ENCODE measurements at regions not wholly inside any gene's neighbourhood (a gene's known extent, or its start where the extent isn't known, plus 50 kb on each side); places are given as distances from the start of the nearest gene placed in this dataset.
"Not testable (repeated sequence)": the region's sequence is repeated elsewhere in the genome, so short reads cannot be mapped to it uniquely, and the experiment has no call there.

DNA sequence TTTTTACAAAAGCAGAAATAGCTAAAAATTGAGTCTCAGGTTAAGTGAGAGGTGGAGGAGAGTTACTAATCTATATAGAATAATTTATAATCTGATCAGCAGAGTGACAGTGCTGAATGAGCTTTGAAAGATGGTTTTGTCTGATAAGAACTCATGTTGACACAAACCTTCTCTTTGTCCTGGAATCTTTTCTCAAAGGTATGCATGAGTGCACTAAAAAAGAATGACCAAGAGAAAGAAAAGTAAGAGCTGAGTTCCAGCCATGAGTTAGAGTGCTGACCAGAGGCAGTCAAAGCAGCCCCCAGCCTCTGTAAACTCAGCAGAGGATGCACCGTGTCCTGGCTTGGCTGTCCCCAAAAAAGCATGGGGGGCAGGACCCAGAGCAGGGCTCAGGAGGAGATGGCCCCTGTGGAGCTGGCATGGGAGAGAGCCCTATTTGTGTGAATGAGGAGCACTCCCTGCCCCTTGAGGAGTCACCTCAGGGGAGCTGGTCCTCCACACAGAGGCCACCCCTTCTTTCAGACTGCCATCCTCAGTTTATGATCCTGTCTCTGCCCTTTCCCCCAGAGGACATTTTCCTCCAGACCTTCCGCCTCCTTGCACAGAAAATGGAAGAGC is 129.8 kb downstream of the SEC23A start:
- FAIRE-seq, result no peak

DNA sequence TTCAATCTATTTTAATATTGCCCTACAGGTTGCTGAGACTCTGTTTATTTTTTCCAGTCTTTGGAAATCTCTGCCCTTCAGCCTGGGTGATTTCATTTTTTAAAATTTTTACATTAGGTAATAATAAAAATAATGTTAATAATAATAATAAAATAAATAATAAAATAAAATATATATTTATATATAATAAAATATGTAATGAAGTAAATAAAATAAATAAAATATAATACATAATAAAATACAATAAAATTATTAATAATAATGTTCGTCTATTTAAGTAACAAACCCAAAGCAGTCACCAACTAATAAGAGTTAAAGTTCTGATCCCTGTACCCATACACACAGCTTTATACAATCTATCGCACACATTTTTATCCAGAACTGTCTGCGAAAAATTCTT is 130.5 kb downstream of the SEC23A start:
- FAIRE-seq, result peak; percentile 17

DNA sequence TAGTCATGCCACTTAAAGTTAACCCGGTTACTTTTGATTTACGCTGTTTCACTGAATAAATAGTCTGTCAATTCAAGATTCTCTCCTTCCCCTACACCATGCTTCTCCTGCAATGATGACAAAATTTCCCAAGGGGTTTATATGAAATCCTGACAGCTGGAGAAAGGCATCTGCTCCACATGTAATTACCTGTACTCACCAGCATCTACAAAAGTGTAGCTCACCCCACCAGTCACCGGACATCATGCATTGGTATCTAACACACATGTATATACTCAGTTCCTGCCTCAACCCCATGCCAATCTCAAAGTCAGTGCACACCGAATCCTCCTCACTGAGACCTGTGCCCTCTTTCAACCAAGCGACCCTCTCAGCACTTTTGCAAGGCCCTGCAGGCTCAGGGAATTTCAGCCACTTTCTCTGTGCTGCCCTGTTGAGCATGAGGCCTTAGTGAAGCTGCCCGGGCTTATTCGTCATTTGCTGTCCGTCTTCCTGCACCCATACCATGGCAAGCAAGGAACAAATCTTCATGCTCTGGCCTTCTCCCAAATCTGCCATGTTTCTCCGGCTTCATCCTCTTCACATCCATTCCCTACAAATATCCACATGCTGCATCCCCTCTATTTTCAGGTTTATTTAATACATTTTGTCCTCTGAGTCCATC is 131.6 kb downstream of the SEC23A start:
- FAIRE-seq, result no peak

DNA sequence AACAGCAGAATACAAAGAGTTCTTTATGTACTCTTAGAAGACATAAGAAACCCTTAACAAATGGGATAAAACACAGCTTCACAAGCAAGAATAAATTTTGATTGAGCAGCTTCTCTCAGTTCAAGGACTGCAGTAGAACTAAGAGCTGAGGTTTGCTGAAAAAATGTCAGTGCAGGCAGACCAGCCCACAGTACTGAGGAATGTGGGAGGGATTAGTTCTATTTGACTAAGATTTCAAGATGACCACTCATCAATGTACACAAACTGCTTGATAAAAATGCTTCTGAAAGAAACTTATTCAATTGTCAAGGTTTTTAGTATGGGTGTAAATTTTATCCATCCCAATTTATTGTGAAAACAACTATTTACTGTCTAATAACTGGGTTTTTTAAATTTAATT is 138.4 kb downstream of the SEC23A start:
- no peak for FAIRE-seq

DNA sequence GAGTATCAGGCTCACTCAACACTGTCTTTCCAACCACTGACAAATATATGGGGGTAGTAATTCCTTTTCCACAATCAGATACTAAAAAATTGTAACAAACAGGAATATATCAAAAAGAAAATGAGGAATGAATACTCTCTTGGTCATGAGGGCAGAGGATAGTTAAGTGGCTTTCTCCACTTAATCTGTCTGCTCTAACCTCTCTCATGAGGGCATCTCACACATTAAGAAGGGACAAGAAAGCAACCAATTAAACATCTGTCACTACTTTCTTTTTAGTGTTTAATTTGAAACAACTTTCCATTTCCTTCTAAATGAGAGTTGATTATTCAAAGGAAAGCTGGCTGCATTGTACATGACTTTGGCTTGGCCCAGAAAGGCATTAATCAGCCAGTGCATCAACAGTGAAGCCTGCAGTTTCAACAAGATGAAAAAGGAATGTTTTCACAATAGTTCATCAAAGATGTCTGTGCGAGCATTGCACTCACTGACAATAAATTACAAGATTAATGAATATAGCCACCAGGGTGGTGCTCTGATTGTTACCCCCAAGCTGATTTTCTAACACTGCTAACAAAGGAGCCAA is 142.0 kb downstream of the SEC23A start:
- FAIRE-seq, result no peak

DNA sequence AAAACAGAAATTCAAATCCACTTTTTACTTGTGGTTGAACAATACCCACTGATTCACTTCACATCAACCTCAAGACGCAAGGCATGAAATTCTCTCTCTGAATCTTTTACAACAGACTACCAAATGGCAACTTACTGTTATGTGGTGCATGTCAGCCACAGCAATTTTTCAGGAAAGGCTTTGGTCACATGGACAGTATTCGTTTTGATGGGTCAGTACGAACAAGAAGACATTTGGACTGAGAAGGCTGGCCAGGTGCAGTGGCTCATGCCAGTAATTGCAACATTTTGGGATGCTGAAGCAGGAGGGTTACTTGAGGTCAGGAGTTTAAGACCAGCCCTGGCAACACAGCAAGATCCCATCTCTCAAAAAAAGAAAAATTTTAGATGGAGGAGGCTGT is 144.0 kb downstream of the SEC23A start:
- no peak for FAIRE-seq

DNA sequence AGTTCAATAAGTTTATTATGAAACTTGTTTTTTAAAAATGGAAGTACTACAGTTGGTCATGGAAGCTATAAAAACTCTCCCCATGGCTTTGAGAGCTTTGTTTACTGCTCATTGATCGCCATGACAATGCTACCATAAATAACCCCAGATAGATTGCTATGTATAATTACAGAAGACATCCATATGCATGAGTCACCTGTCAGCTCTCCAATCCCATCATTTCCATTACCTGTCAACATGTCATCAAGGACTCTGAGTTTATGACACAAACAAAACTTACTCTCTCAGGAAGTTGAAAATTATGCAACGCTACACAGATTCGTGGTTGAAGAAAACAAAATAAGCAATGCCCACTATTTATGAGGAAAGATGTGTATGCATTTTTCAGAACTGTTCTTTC is 144.4 kb downstream of the SEC23A start:
- no peak for FAIRE-seq

DNA sequence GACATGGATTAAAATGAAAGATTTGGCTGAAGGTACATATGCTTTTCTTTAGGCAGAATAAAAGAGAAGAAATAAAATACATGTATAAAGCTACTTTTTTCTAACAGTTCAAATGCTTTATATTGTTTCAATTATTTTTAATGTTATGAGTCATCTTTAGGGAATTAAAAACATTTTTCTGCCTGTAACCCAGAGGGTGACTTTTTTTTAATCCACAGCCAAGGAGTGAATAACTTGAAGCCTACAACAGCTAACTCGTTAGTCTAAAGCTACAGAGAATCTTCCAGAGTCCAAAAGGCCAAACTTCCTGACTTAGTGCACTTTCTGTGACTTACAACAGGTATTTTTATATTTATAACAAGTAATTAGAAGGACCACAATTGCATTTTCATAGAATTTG is 151.6 kb downstream of the SEC23A start:
- FAIRE-seq, result no peak

DNA sequence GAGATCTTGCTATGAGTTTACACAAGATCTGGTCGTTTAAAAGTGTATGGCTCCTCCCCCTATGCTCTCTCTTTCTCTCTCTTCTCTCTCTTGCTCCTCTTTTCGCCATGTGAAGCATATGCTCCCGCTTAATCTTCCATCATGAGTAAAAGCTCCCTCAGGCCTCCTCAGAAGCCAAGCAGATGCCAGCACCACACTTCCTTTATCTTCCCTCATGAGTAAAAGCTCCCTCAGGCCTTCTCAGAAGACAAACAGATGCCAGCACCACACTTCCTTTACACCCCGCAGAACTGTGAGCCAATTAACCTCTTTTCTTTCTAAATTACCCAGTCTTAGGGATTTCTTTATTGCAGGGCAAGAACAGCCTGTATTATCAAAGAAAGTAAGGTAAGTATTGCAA is 152.4 kb downstream of the SEC23A start:
- FAIRE-seq, result no peak

DNA sequence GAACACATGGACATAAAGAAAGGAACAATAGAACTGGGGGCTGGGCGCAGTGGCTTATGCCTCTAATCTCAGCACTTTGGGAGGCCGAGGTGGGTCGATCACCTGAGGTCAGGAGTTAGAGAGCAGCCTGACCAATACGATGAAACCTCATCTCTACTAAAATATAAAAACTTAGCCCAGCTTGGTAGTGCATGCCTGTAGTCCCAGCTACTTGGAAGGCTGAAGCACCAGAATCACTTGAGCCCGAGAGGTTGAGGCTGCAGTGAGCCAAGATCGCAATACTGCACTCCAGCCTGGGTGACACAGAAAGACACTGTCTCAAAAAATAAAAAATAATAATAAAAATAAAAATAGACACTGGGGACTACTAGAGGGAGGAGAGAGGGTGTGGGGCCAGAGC is 154.5 kb downstream of the SEC23A start:
- FAIRE-seq, result no peak

DNA sequence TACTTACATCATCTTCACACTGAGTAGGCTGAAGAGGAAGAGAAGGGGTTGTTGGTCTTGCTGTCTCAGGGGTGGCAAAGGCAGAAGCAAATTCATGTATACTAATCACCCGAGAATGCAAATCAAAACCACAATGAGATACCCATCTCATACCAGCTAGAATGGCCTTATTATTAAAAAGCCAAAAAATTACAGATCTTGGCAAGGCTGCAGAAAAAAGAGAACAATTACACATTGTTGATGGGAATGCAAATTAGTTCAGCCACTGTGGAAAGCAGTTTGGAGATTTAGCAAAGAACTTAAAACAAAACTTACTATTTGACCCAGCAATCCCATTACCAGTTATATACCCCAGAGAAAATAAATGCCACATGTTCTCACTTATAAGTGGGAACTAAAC is 154.9 kb downstream of the SEC23A start:
- FAIRE-seq, result no peak

DNA sequence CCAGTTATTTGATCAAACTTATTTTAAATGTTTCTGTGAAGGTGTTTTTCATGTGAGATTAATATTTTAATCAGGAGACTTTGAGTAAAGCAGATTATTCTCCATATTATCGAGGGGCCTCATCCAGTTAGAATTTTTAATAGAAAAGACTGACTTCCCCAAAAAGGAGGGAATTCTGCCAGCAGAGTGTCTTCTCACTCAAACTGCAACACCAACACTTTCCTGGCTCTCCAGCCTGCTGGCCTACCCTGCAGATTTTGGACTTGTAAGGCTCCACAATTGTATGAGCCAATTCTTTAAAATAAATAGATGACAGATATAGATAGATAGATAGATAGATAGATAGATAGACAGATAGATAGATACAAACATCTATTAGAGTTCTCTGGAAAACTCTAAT is 155.7 kb downstream of the SEC23A start:
- FAIRE-seq, result no peak

DNA sequence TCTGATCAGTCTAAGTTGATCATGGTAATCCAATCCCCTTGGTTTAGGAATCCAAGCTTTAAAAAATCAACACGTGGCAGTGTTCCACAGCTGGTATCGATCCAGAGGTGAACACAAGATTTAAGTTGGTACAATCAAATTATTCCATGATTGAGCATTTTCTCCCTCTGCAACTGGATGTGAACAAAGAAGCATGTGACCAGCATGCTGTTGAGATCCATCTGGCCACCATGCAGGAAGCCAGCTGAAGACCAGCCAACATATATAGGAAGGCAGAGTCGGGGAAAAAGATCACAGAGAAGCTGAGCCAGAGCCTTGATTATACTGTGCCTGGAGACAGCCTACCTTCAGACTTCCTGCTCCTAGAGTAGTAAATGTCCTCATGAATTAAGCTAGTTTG is 158.3 kb downstream of the SEC23A start:
- FAIRE-seq, result no peak

DNA sequence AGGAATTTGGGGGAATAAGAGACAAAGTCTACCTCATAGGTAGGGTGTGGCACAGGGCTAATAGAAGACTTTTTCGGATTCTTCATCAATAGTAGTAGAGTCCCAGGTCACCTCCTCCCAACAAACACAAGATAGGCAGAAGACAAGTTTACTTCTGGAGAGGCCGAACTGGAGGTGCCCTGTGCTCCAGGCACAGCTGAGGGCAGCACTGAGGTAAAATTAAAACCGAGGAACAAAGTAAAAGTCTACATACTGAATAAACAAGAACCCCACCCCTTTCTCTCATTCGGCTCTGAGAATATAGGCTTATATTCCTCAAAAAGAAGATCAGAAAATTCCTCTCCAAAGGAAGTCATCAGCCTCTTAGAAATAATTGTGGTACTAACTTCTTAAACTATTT is 161.5 kb downstream of the SEC23A start:
- FAIRE-seq, result no peak

DNA sequence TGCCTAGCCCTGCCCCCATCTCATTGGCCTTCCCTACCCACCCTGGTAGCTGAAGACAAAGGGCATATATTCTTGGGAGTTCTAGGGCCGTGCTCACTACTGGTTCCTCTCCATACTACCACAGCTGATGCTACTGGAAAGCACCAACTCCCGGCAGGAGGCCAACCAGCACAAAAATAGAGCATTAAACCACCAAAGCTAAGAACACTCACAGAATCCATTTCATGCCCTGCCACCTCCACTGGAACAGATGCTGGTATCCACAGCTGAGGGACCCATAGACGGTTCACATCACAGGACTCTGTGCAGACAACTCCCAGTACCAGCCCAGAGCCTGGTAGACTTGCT is 170.4 kb downstream of the SEC23A start:
- FAIRE-seq, result not testable (repeated sequence)

DNA sequence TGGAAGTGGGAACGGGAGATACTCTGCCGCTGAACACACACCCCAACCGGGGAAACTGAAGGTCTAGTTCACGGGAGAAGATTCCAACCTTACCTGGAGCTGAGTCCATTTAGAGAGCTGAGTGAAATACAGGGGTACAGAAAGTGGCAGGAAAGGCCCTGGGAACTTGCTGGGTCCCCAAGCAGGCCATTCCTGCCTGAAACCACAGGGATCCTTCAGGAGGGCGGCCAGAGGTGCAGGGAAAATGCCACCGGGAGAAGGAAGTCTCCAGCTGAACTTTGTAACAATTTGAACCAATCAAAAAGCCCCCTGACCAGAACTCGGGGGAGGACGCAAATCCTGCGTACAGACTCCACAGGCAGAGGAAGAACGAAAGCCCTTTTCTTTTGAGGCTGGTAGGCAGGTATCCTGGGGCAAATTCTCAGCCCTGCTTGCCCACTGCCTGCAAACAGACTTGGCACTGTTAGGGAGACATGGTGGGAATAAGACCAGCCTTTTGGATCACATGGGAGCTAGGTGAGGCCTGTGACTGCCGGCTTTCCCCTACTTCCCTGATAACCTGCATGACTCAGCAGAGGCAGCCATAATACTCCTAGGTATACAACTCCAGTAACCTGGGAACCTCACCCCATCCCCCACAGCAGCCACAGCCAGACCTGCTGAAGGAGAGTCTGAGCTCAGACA is 170.9 kb downstream of the SEC23A start:
- FAIRE-seq, result no peak

DNA sequence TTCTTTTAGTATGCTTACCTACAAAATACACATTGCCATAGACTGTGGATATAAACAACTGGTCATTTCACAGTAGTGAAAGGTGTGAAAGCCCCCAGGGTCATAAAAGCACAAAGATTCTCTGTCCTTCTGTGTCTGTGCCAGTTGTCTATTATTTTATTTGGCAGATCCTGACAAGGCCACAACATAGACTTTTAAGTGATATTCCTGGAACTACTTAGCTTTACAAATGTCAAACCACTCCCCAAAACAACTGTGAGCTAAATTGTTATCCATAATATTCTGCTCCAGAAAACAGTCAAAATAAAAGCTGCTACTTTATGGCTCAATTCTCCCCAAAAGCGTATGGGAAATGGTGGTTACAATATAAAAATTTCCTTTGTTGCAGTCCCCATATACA is 172.1 kb downstream of the SEC23A start:
- no peak for FAIRE-seq

DNA sequence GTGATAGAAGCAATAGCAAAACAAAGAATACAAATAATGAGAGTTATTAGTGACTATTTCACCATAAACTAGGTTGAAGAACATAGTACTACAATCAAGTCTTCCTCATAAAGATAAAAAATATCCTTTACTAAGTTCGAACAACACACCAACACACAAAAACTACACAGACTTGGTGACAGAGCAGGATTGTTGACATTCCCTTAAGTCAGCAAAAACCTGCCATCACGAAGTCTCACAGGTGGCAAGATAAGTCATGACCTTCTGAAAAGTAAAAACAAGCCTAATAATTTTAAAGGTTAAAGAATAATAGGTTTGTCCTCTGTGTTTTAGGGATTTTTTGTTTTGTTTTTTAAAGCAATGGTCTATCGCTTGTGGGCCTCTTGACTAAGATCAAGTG is 173.0 kb downstream of the SEC23A start:
- no peak for FAIRE-seq

DNA sequence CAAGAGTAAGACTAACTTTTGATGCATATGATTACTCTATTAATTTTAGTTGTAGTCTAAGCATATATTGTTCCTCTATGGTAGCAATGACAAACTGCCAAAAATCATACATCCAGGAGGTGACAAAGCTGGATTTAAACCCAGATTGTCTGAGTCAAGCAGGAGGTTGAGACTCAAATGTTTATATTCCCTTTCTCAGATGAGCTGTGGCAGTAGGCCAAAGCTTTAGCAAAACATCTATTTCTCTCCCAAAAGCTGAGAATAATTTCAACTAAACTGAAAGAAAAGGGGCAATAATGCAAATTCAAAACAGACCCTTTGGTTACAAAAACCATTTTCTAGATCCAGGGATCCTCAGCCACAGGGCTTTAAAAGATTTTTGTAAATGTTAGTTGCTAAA is 173.6 kb downstream of the SEC23A start:
- no peak for FAIRE-seq

DNA sequence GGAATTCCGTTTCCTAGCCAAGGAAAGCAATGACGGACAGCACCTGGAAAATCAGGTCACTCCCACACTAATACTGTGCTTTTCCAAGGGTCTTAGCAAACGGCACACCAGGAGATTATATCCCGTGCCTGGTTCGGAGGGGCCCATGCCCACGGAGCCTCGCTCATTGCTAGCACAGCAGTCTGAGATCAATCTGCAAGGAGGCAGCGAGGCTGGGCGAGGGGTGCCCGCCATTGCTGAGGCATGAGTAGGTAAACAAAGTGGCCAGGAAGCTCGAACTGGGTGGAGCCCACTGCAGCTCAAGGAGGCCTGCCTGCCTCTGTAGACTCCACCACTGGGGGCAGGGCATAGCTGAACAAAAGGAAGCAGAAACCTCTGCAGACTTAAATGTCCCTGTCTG is 181.1 kb downstream of the SEC23A start:
- not testable (repeated sequence) for FAIRE-seq

DNA sequence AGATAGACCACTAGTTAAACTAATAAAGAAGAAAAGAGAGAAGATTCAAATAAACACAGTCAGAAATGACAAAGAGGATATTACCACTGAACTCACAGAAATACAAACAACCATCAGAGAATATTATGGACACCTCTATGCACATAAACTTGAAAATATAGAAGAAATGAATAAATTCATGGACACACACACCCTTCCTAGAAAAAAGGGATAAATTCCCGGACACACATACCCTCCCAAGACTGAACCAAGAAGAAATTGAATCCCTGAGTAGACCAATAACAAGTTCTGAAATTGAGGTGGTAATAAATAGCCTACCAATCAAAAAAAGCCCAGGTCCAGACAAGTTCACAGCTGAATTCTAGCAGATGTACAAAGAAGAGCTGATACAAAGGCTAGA is 187.9 kb downstream of the SEC23A start:
- FAIRE-seq, result no peak

DNA sequence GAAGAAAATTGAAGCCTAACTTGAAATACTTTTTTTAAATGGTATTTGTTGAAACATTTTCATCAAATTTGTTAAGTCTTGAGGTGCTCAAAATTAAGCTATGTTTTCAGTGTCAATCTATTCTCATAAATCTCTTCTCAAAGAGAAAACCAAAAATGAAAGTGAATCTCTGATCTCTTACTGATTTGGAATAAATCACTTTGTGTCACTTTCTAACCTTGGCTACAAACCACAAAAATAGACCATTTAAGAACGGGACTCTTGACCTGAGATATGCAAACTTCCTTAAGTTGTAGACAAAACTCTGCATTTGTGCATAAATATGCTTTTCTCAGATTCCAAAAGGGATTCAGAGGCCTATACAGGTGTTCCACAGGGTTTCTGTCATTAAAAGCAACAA is 192.9 kb downstream of the SEC23A start:
- no peak for FAIRE-seq

DNA sequence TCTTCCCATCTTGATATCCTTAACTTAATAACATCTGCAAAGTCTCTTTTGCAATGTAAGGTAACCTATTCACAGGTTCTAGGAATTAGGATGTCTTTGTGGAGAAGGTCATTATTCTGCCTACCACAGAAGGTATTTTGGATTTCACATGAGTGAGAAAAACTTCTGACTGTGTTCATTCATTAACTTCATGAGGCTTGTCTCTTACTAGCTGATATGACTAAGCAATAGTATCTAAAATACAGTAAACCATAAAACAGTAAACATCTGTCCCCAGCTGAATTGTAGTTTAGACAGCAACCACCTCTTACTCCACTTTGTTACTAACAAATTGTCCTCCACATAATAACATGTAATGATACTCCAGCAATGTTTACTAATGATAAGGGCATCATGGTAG is 198.1 kb downstream of the SEC23A start:
- FAIRE-seq, result no peak

DNA sequence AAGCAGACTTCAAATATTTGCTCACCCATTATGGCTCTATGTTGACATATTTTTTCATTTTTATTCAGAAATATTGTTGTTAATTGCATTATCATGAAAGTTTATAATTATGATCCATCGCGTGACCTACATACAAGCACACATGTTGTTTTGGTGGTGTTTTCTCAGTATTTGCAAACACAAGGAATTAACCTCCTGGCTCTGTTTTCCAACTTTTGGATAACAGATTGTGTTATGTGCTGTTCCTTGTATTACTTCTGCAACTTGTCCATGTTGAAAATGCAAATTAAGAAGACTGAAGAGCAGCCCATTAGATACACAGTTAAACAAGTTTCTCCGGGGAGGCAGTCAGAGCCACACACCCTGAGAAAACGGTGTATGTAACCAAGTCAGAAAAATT is 201.2 kb downstream of the SEC23A start:
- no peak for FAIRE-seq

Data from islet of Langerhans (tissue), 1 donor.